Keratinocyte (primary cell): ENCODE measurements at regions not wholly inside any gene's neighbourhood (a gene's known extent, or its start where the extent isn't known, plus 50 kb on each side); places are given as distances from the start of the nearest gene placed in this dataset.

ENCODE experiments used
- DNase-seq: peaks from one replicate; pipeline ENCODE4 v3.0.0-alpha.2; 2011; ENCODE audit warnings: low read depth, missing footprints, low spot score
- FAIRE-seq: peaks from 2 replicates; lab custom pipeline; 2011; peaks lifted over from hg19 to GRCh38; lab: Jason Lieb, UNC
- H2AFZ ChIP-seq: 2 replicates; pipeline ENCODE4 v1.6.0; 2012; ENCODE audit warnings: low read length, control low read depth, inconsistent platforms; ENCODE audit not compliant: control insufficient read depth
- H3K27ac ChIP-seq: 2 replicates; pipeline ENCODE4 v1.5.1; 2011; ENCODE audit warnings: low read length; ENCODE audit not compliant: control insufficient read depth, insufficient read depth
- H3K27me3 ChIP-seq: 3 replicates; pipeline ENCODE4 v1.6.0; 2011; ENCODE audit warnings: low read length; ENCODE audit not compliant: control insufficient read depth, insufficient read depth; ENCODE audit errors: extremely low read depth
- H3K36me3 ChIP-seq, 2 experiments: 2 replicates in 1 of 2; 3 replicates in 1 of 2; pipeline ENCODE4 v1.5.1; 2011; ENCODE audit warnings: low read length in 2 of 2, mild to moderate bottlenecking in 1 of 2; ENCODE audit not compliant: control insufficient read depth in 2 of 2, insufficient read depth in 2 of 2; ENCODE audit errors: extremely low read depth in 1 of 2
- H3K4me1 ChIP-seq: 3 replicates; pipeline ENCODE4 v1.5.1; 2011; ENCODE audit warnings: low read length; ENCODE audit not compliant: control insufficient read depth, insufficient read depth; ENCODE audit errors: extremely low read depth
- H3K4me2 ChIP-seq: 3 replicates; pipeline ENCODE4 v1.6.0; 2011; ENCODE audit warnings: low read depth, low read length; ENCODE audit not compliant: control insufficient read depth, insufficient read depth; ENCODE audit errors: extremely low read depth
- H3K4me3 ChIP-seq, 3 experiments: fragments of 200-600 bp in 1 of 3; sonication (generic) in 1 of 3; 2 replicates in 2 of 3; 3 replicates in 1 of 3; pipeline ENCODE4 v1.5.1; 2011 to 2016; ENCODE audit warnings: low read length in 3 of 3, mild to moderate bottlenecking in 3 of 3, control low read depth in 2 of 3, inconsistent platforms in 1 of 3, low read depth in 1 of 3, mixed read lengths in 1 of 3, mixed run types in 1 of 3, moderate library complexity in 1 of 3; ENCODE audit not compliant: control insufficient read depth in 2 of 3, insufficient read depth in 2 of 3; ENCODE audit errors: extremely low read depth in 1 of 3
- H3K79me2 ChIP-seq: 2 replicates; pipeline ENCODE4 v1.6.0; 2012; ENCODE audit warnings: low read length; ENCODE audit not compliant: control insufficient read depth, insufficient read depth
- H3K9ac ChIP-seq: 3 replicates; pipeline ENCODE4 v1.6.0; 2011; ENCODE audit warnings: low read length; ENCODE audit not compliant: control insufficient read depth, insufficient read depth; ENCODE audit errors: extremely low read depth
- H3K9me1 ChIP-seq: 3 replicates; pipeline ENCODE4 v1.6.0; 2011; ENCODE audit warnings: low read length; ENCODE audit not compliant: control insufficient read depth, insufficient read depth; ENCODE audit errors: extremely low read depth
- H3K9me3 ChIP-seq: 2 replicates; pipeline ENCODE4 v1.5.1; 2012; ENCODE audit warnings: low read depth, low read length; ENCODE audit not compliant: control insufficient read depth
- H4K20me1 ChIP-seq: 3 replicates; pipeline ENCODE4 v1.6.0; 2011; ENCODE audit warnings: low read length; ENCODE audit not compliant: control insufficient read depth, insufficient read depth; ENCODE audit errors: extremely low read depth
- EZH2 ChIP-seq: IDR thresholded peaks from one replicate; pipeline ENCODE4 v1.6.1; 2012; ENCODE audit warnings: inconsistent platforms, mild to moderate bottlenecking, low read length, moderate library complexity
- dilution Hi-C: fragments of 300-500 bp; cut with MboI; formaldehyde crosslinking; loops from one replicate; pipeline ENCODE4 v1.7.0; 2020; ENCODE audit warnings: low sequenced_read_pairs; ENCODE audit not compliant: extremely low pct_ligation_motif_present
- TF ChIP-seq, protein P1 (sequence below), 3 experiments: IDR thresholded peaks in 1 of 3; conservative IDR thresholded peaks in 1 of 3; optimal IDR thresholded peaks in 1 of 3; 2 replicates in 2 of 3; 3 replicates in 1 of 3; pipeline versions ENCODE3 to v1.5.1; 2011; ENCODE audit warnings: low read length in 3 of 3, mild to moderate bottlenecking in 3 of 3, moderate library complexity in 2 of 3, control low read depth in 1 of 3, inconsistent platforms in 1 of 3; ENCODE audit not compliant: insufficient read depth in 2 of 3; ENCODE audit errors: extremely low read depth in 1 of 3

DNA sequence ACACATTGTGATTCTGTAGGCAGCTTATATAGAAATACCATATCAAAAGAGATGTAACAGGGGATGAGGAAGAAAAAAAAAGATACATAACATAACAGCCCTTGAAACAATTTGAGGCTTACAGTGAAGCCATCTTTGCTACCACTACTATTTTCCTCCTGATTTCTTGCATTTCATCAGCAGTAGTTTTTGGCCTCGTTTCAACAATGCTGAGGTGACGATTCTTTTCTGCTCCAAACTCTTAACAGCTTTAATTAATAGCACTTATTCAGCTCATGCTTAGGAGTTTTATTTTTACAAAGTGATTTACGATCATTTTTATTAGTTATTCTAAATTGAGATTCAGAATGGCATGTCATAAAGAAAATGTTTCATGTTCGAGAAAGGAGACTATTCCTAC lies 163.2 kb downstream of the DCK start:
- H3K9me1 ChIP-seq = no peaks in the 10 kb centered on the region
- TF ChIP-seq EZH2 = no peak
- TF ChIP-seq, protein P1, sequence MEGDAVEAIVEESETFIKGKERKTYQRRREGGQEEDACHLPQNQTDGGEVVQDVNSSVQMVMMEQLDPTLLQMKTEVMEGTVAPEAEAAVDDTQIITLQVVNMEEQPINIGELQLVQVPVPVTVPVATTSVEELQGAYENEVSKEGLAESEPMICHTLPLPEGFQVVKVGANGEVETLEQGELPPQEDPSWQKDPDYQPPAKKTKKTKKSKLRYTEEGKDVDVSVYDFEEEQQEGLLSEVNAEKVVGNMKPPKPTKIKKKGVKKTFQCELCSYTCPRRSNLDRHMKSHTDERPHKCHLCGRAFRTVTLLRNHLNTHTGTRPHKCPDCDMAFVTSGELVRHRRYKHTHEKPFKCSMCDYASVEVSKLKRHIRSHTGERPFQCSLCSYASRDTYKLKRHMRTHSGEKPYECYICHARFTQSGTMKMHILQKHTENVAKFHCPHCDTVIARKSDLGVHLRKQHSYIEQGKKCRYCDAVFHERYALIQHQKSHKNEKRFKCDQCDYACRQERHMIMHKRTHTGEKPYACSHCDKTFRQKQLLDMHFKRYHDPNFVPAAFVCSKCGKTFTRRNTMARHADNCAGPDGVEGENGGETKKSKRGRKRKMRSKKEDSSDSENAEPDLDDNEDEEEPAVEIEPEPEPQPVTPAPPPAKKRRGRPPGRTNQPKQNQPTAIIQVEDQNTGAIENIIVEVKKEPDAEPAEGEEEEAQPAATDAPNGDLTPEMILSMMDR (optimal IDR thresholded peaks at IDR 0.05 in 1 of 3, IDR thresholded peaks at IDR 0.05 in 1 of 3, conservative IDR thresholded peaks at IDR 0.05 in 1 of 3; ENCODE audit: extremely low read depth in 1 of 3, insufficient read depth in 2 of 3, low read length in 3 of 3) = no peak
- no peak overlapping the region for H3K4me2 ChIP-seq
- H3K4me1 ChIP-seq = no peaks in the 10 kb centered on the region
- no peaks in the 10 kb centered on the region for H4K20me1 ChIP-seq
- H3K9me3 ChIP-seq = no peaks in the 10 kb centered on the region
- H2AFZ ChIP-seq = no peak overlapping the region
- no peaks in the 10 kb centered on the region for H3K36me3 ChIP-seq
- FAIRE-seq = no peak
- H3K27me3 ChIP-seq = no peaks in the 10 kb centered on the region
- no peaks in the 10 kb centered on the region for H3K79me2 ChIP-seq
- no peak for DNase-seq
- H3K27ac ChIP-seq = no peak overlapping the region
- no peak overlapping the region for H3K9ac ChIP-seq
- no peak overlapping the region for H3K4me3 ChIP-seq
- dilution Hi-C loops = no loop called here

DNA sequence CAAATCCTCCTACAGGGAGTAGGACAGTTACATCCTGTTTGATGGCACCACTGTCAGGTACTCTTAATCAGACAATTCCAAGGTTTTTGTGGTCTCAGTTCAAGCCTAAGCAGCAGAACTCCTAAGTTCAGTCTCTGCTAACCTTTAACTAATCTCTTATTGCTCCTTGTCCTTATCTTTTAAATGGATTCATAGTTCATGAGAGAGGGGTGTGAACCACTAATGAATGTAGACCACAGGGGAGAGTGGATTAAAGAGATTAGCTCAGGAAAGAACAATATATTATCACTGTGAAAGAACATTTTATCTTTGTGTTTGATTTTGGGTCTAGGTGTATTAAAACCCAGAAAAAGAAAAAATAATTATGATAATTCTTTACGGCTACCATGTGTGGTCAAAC lies 168.9 kb downstream of the DCK start:
- no peak overlapping the region for H3K9ac ChIP-seq
- no peaks in the 10 kb centered on the region for H3K36me3 ChIP-seq
- dilution Hi-C loops = no loop called here
- no peak overlapping the region for H3K4me2 ChIP-seq
- H3K9me3 ChIP-seq = no peaks in the 10 kb centered on the region
- H2AFZ ChIP-seq = no peak overlapping the region
- H3K4me3 ChIP-seq = no peak overlapping the region
- no peak overlapping the region for H3K27ac ChIP-seq
- H3K79me2 ChIP-seq = no peaks in the 10 kb centered on the region
- no peak for DNase-seq
- H4K20me1 ChIP-seq = no peaks in the 10 kb centered on the region
- H3K9me1 ChIP-seq = no peaks in the 10 kb centered on the region
- H3K27me3 ChIP-seq = no peaks in the 10 kb centered on the region
- no peak for TF ChIP-seq EZH2
- TF ChIP-seq, protein P1 (optimal IDR thresholded peaks at IDR 0.05 in 1 of 3, IDR thresholded peaks at IDR 0.05 in 1 of 3, conservative IDR thresholded peaks at IDR 0.05 in 1 of 3; ENCODE audit: extremely low read depth in 1 of 3, insufficient read depth in 2 of 3, low read length in 3 of 3) = no peak
- no peaks in the 10 kb centered on the region for H3K4me1 ChIP-seq
- no peak for FAIRE-seq
